BE2C (cell line): ENCODE measurements at regions not wholly inside any gene's neighbourhood (a gene's known extent, or its start where the extent isn't known, plus 50 kb on each side); places are given as distances from the start of the nearest gene placed in this dataset.

Experiments used
- DNase-seq: peaks from one replicate; pipeline ENCODE4 v3.0.0-alpha.2; 2020
- H3K27me3 ChIP-seq: fragments of 250-450 bp; sonication (Bioruptor Pico); 2 replicates; pipeline ENCODE4 v1.5.1; 2020; ENCODE audit warnings: mild to moderate bottlenecking
- H3K36me3 ChIP-seq: fragments of 250-450 bp; sonication (Bioruptor Pico); 2 replicates; pipeline ENCODE4 v1.5.1; 2020; ENCODE audit warnings: mild to moderate bottlenecking
- H3K4me1 ChIP-seq: fragments of 250-450 bp; sonication (Bioruptor Pico); 2 replicates; pipeline ENCODE4 v1.5.1; 2020
- H3K4me3 ChIP-seq: 2 replicates; pipeline ENCODE4 v1.5.1; 2011; ENCODE audit warnings: low read depth, low read length
- H3K9me3 ChIP-seq: fragments of 250-450 bp; sonication (Bioruptor Pico); 2 replicates; pipeline ENCODE4 v1.5.1; 2020
- CTCF ChIP-seq: IDR thresholded peaks from 2 replicates; pipeline ENCODE4 v1.5.1; 2012; ENCODE audit warnings: mild to moderate bottlenecking, low read depth, low read length

- Histone ChIP-seq H3K4me3 (no peak overlapping the region), H3K27me3 (no peaks in the 10 kb centered on the region), H3K36me3 (no peaks in the 10 kb centered on the region), H3K9me3 (no peaks in the 10 kb centered on the region), H3K4me1 (no peaks in the 10 kb centered on the region)
- DNase-seq = no peak
- TF ChIP-seq CTCF = no peak
These were observed 305.4 kb upstream of the PODXL start for GRCh38 chr7:131861620-131862346.

DNA sequence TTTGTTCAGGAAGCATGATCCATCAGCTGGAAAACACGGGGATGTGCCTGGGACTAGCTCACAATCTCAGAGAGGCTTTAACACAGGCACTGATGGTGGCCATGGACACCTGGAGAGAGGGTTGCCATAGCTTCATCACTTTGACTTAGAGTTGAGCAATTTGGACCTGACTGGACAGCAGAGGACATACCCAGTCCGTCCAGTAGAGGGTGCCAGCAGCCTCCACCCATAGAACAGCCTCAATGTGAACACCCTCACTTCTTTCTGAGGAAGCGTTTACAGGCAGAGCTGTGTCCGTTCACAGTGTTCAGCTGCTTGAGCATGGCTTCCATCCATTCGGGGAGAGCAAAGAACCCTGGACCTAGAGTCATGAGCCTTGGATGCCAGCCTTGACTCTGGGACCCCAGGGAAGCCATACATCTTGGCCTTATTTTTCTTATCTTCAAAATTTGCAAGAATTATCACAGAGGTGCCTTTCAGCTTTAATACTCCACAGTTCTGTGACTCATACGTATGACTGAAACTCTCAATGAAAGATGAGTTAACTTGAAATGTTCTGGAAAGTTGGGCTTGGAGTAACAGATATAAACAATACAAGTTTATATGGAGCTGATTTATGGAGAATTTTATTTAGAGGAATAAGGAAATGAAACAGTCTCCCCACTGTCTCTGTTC, 302.9 kb upstream of the PODXL start:
- 0 out of 2 replicates have a peak overlapping the region, but pooled peaks have one; percentile 7 for H3K4me3 ChIP-seq

GRCh38 chr7:131858611-131859010, 302.2 kb upstream of the PODXL start:
- Histone ChIP-seq H3K4me1 (no peaks in the 10 kb centered on the region), H3K9me3 (no peaks in the 10 kb centered on the region), H3K4me3 (no peak overlapping the region), H3K36me3 (no peaks in the 10 kb centered on the region), H3K27me3 (no peaks in the 10 kb centered on the region)
- no peak for TF ChIP-seq CTCF
- no peak for DNase-seq

More for the DNA sequence above, 302.9 kb upstream of the PODXL start:
- Histone ChIP-seq H3K4me1 (no peaks in the 10 kb centered on the region), H3K9me3 (no peaks in the 10 kb centered on the region), H3K36me3 (no peaks in the 10 kb centered on the region), H3K27me3 (no peaks in the 10 kb centered on the region)
- TF ChIP-seq CTCF = peak; percentile 99
- DNase-seq = peak; percentile 78

GRCh38 chr7:131849472-131849871, 293.0 kb upstream of the PODXL start:
- TF ChIP-seq CTCF = no peak
- Histone ChIP-seq H3K36me3 (no peaks in the 10 kb centered on the region), H3K4me1 (peaks cover 9% of the 10 kb centered on the region), H3K27me3 (no peaks in the 10 kb centered on the region), H3K4me3 (no peak overlapping the region), H3K9me3 (no peaks in the 10 kb centered on the region)
- DNase-seq = no peak

DNA sequence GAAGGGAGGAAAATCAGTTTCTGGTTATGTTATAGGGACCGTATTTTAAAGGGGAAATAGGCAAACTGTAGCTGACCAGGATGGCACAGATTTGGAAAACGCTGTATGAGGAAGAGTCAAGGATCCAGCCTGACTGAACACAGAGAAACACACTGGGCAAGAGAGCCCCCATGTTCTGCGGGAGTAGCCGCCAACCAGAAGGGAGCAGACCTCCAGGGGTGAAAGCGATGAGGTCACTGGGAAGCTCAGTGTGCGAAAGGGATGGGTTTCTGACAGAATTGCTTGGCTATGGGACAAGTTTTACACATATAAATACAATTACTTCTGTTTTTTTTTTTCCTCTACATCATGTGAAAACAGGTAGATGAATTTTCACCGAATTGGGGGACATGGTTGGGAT, 291.6 kb upstream of the PODXL start:
- H3K4me3 ChIP-seq = no peak overlapping the region
- TF ChIP-seq CTCF = no peak
- no peaks in the 10 kb centered on the region for H3K27me3 ChIP-seq
- no peaks in the 10 kb centered on the region for H3K9me3 ChIP-seq
- H3K36me3 ChIP-seq = no peaks in the 10 kb centered on the region
- DNase-seq = no peak
- peaks cover 18% of the 10 kb centered on the region for H3K4me1 ChIP-seq
